ENCODE measurements at regions not wholly inside any gene's neighbourhood (a gene's known extent, or its start where the extent isn't known, plus 50 kb on each side); places are given as distances from the start of the nearest gene placed in this dataset.

- TF ChIP-seq CTCF (IDR thresholded peaks at IDR 0.05; ENCODE audit: poor library complexity, severe bottlenecking) (no peak), POLR2AphosphoS5 (IDR thresholded peaks at IDR 0.05) (no peak)
Measured at GRCh38 chr1:234845097-234845660, 235.2 kb upstream of the IRF2BP2 start.

All from neural cell (in vitro differentiated cells).